ENCODE measurements at regions not wholly inside any gene's neighbourhood (a gene's known extent, or its start where the extent isn't known, plus 50 kb on each side); places are given as distances from the start of the nearest gene placed in this dataset.

DNA sequence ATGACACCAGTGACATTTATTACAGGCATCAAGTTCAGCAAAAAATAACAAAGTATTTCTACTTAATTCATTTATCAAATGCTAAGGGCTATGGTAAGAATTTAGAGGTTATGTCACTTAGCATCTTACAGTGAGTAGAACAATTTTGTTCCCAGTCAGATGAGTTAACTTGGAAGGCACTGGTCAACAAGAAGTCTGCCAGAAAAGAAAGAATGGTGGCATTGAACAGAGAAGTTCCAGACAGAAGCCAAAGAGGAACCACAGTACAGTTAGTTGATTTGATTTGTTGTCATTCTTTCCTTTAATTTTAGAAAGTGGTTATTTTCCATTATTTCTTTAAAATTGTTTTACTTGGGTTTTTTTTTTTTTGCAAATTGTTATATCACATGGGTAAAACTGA is 232.2 kb upstream of the PKN2 start:
- Mint-ChIP-seq H3K4me3 (ENCODE audit: unreplicated experiment) (no peak overlapping the region), H3K9me3 (ENCODE audit: unreplicated experiment) (no peaks in the 10 kb centered on the region), H3K27ac (ENCODE audit: unreplicated experiment) (no peak overlapping the region), H3K27me3 (ENCODE audit: low read depth, unreplicated experiment) (no peaks in the 10 kb centered on the region), H3K36me3 (ENCODE audit: low read depth, unreplicated experiment) (no peaks in the 10 kb centered on the region), H3K4me1 (ENCODE audit: low read depth, unreplicated experiment) (no peaks in the 10 kb centered on the region)
- no peaks in the 10 kb centered on the region for H3K27me3 ChIP-seq (ENCODE audit: insufficient read depth, low read length)
- no peak for TF ChIP-seq EZH2 (IDR thresholded peaks at IDR 0.05; ENCODE audit: insufficient read depth, low read length)
- TF ChIP-seq, protein P1, sequence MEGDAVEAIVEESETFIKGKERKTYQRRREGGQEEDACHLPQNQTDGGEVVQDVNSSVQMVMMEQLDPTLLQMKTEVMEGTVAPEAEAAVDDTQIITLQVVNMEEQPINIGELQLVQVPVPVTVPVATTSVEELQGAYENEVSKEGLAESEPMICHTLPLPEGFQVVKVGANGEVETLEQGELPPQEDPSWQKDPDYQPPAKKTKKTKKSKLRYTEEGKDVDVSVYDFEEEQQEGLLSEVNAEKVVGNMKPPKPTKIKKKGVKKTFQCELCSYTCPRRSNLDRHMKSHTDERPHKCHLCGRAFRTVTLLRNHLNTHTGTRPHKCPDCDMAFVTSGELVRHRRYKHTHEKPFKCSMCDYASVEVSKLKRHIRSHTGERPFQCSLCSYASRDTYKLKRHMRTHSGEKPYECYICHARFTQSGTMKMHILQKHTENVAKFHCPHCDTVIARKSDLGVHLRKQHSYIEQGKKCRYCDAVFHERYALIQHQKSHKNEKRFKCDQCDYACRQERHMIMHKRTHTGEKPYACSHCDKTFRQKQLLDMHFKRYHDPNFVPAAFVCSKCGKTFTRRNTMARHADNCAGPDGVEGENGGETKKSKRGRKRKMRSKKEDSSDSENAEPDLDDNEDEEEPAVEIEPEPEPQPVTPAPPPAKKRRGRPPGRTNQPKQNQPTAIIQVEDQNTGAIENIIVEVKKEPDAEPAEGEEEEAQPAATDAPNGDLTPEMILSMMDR (IDR thresholded peaks at IDR 0.05; ENCODE audit: insufficient read depth, low read depth, low read length), result no peak
- no peak overlapping the region for H3K27ac ChIP-seq (ENCODE audit: low read depth, low read length)
- H3K9me3 ChIP-seq (ENCODE audit: insufficient read depth, low read depth, low read length), result no peaks in the 10 kb centered on the region
- H3K36me3 ChIP-seq (ENCODE audit: insufficient read depth, low read length), result no peaks in the 10 kb centered on the region
- H3K9ac ChIP-seq (ENCODE audit: low read length), result no peak overlapping the region
- FAIRE-seq, result no peak
- no peaks in the 10 kb centered on the region for H3K4me1 ChIP-seq (ENCODE audit: insufficient read depth, low read length)
- H3K4me2 ChIP-seq (ENCODE audit: low read length), result no peak overlapping the region
- H2AFZ ChIP-seq (ENCODE audit: low read depth, low read length), result no peak overlapping the region
- no peaks in the 10 kb centered on the region for H4K20me1 ChIP-seq (ENCODE audit: insufficient read depth, low read length)
- H3K4me3 ChIP-seq (ENCODE audit: insufficient read depth, low read depth, low read length), result no peak overlapping the region
- no peak for DNase-seq (ENCODE audit: low read depth)
- H3K79me2 ChIP-seq (ENCODE audit: insufficient read depth, low read length), result no peaks in the 10 kb centered on the region

DNA sequence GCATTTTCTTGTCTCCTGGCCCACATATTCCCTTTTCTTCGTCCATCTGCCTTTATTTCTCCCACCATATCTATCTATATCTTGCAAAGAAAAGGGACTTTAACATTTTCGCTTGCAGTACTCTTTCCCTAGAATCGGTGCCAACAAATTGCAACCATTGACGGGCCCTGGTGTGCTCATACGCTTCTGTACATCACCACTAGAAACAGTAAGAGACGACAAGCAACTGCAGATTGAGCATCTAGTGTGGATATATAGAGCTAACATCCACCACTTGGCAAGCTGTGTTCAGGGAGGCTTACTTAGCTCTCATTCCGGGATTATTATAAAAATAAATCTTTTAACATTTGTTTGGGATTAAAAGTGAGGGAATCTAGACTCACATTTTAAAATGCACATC is 230.8 kb upstream of the PKN2 start:
- Histone ChIP-seq H2AFZ (ENCODE audit: low read depth, low read length) (no peak overlapping the region), H4K20me1 (ENCODE audit: insufficient read depth, low read length) (no peaks in the 10 kb centered on the region), H3K4me3 (ENCODE audit: insufficient read depth, low read depth, low read length) (no peak overlapping the region), H3K27ac (ENCODE audit: low read depth, low read length) (no peak overlapping the region), H3K9me3 (ENCODE audit: insufficient read depth, low read depth, low read length) (no peaks in the 10 kb centered on the region), H3K4me1 (ENCODE audit: insufficient read depth, low read length) (no peaks in the 10 kb centered on the region), H3K27me3 (ENCODE audit: insufficient read depth, low read length) (no peaks in the 10 kb centered on the region), H3K4me2 (ENCODE audit: low read length) (no peak overlapping the region), H3K79me2 (ENCODE audit: insufficient read depth, low read length) (no peaks in the 10 kb centered on the region), H3K36me3 (ENCODE audit: insufficient read depth, low read length) (no peaks in the 10 kb centered on the region), H3K9ac (ENCODE audit: low read length) (no peak overlapping the region)
- FAIRE-seq (no peak), DNase-seq (ENCODE audit: low read depth) (no peak)
- H3K4me1 Mint-ChIP-seq (ENCODE audit: low read depth, unreplicated experiment), result no peaks in the 10 kb centered on the region
- no peaks in the 10 kb centered on the region for H3K9me3 Mint-ChIP-seq (ENCODE audit: unreplicated experiment)
- H3K27ac Mint-ChIP-seq (ENCODE audit: unreplicated experiment), result no peak overlapping the region
- H3K27me3 Mint-ChIP-seq (ENCODE audit: low read depth, unreplicated experiment), result no peaks in the 10 kb centered on the region
- no peak overlapping the region for H3K4me3 Mint-ChIP-seq (ENCODE audit: unreplicated experiment)
- TF ChIP-seq, protein P1 (IDR thresholded peaks at IDR 0.05; ENCODE audit: insufficient read depth, low read depth, low read length), result no peak
- TF ChIP-seq EZH2 (IDR thresholded peaks at IDR 0.05; ENCODE audit: insufficient read depth, low read length), result no peak
- no peaks in the 10 kb centered on the region for H3K36me3 Mint-ChIP-seq (ENCODE audit: low read depth, unreplicated experiment)

DNA sequence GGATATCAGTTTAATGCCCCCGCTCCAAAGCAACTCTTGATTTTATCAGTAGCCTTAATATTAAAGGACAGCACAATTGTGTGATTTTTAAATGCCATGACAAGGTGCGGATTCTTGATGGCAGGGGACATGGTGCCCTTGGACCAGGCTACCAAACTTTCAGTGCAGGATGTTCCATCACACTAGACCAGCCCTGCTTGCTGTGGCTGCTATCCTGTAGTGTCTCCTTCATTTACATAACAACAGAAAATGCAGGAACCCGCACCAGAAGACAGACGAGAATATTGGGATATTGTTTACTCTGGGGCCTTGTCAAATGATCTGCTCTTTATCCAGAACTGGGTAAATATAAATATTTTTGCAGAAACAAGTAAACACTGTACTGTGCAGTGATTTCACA is 229.3 kb upstream of the PKN2 start:
- TF ChIP-seq, protein P1 (IDR thresholded peaks at IDR 0.05; ENCODE audit: insufficient read depth, low read depth, low read length), result no peak
- TF ChIP-seq EZH2 (IDR thresholded peaks at IDR 0.05; ENCODE audit: insufficient read depth, low read length), result no peak
- no peaks in the 10 kb centered on the region for H3K27me3 ChIP-seq (ENCODE audit: insufficient read depth, low read length)
- DNase-seq (ENCODE audit: low read depth) (no peak), FAIRE-seq (no peak)
- H3K4me2 ChIP-seq (ENCODE audit: low read length), result no peak overlapping the region
- H3K9ac ChIP-seq (ENCODE audit: low read length), result no peak overlapping the region
- no peaks in the 10 kb centered on the region for H3K79me2 ChIP-seq (ENCODE audit: insufficient read depth, low read length)
- H4K20me1 ChIP-seq (ENCODE audit: insufficient read depth, low read length), result no peaks in the 10 kb centered on the region
- Mint-ChIP-seq H3K4me3 (ENCODE audit: unreplicated experiment) (no peak overlapping the region), H3K9me3 (ENCODE audit: unreplicated experiment) (no peaks in the 10 kb centered on the region), H3K4me1 (ENCODE audit: low read depth, unreplicated experiment) (no peaks in the 10 kb centered on the region), H3K27me3 (ENCODE audit: low read depth, unreplicated experiment) (peaks cover 3% of the 10 kb centered on the region), H3K27ac (ENCODE audit: unreplicated experiment) (no peak overlapping the region), H3K36me3 (ENCODE audit: low read depth, unreplicated experiment) (no peaks in the 10 kb centered on the region)
- H3K27ac ChIP-seq (ENCODE audit: low read depth, low read length), result no peak overlapping the region
- H3K36me3 ChIP-seq (ENCODE audit: insufficient read depth, low read length), result no peaks in the 10 kb centered on the region
- no peaks in the 10 kb centered on the region for H3K9me3 ChIP-seq (ENCODE audit: insufficient read depth, low read depth, low read length)
- no peaks in the 10 kb centered on the region for H3K4me1 ChIP-seq (ENCODE audit: insufficient read depth, low read length)
- no peak overlapping the region for H3K4me3 ChIP-seq (ENCODE audit: insufficient read depth, low read depth, low read length)
- H2AFZ ChIP-seq (ENCODE audit: low read depth, low read length), result no peak overlapping the region
